A549 (cell line): ENCODE measurements at regions not wholly inside any gene's neighbourhood (a gene's known extent, or its start where the extent isn't known, plus 50 kb on each side); places are given as distances from the start of the nearest gene placed in this dataset.

Experiments used
- CTCF ChIP-seq: fragments of >200 bp; sonication (Bioruptor Twin); formaldehyde crosslinking; IDR thresholded peaks from 3 replicates; pipeline ENCODE4 v1.5.1; 2016
- FOSB ChIP-seq: fragments of 250-450 bp; sonication (Bioruptor Pico); IDR thresholded peaks from 2 replicates; pipeline ENCODE4 v1.5.0; 2020; ENCODE audit warnings: mild to moderate bottlenecking, moderate library complexity
- HOXA7 ChIP-seq: fragments of 250-450 bp; sonication (Bioruptor Pico); IDR thresholded peaks from 2 replicates; pipeline ENCODE4 v1.5.0; 2020; ENCODE audit warnings: mild to moderate bottlenecking, moderate library complexity
- JUN ChIP-seq, 2 experiments: fragments of >200 bp; sonication (Bioruptor Twin); formaldehyde crosslinking; IDR thresholded peaks; 2 replicates in 1 of 2; 3 replicates in 1 of 2; pipeline ENCODE4 v1.6.1; 2016 to 2017
- JUNB ChIP-seq: fragments of >200 bp; sonication (Bioruptor Twin); formaldehyde crosslinking; IDR thresholded peaks from 2 replicates; pipeline ENCODE4 v1.6.1; 2016
- MYC ChIP-seq: IDR thresholded peaks from 2 replicates; pipeline ENCODE4 v1.6.1; 2012; ENCODE audit warnings: mild to moderate bottlenecking, inconsistent platforms, low read length, improper control_type of control experiment, borderline replicate concordance
- PBX3 ChIP-seq: IDR thresholded peaks from 2 replicates; pipeline ENCODE4 v1.6.1; 2012
- POLR2A ChIP-seq: IDR thresholded peaks from 2 replicates; pipeline ENCODE4 v1.6.1; 2012; ENCODE audit warnings: mild to moderate bottlenecking, low read length
- RAD21 ChIP-seq, 2 experiments: fragments of >200 bp in 1 of 2; sonication (Bioruptor Twin) in 1 of 2; formaldehyde crosslinking in 1 of 2; IDR thresholded peaks in 1 of 2; conservative IDR thresholded peaks in 1 of 2; 2 replicates in 1 of 2; 3 replicates in 1 of 2; pipeline ENCODE4 v1.6.1; 2012 to 2018; ENCODE audit warnings: inconsistent platforms in 1 of 2
- RARB ChIP-seq: fragments of 250-450 bp; sonication (Bioruptor Pico); IDR thresholded peaks from 2 replicates; pipeline ENCODE4 v1.8.0; 2021; ENCODE audit warnings: mild to moderate bottlenecking, moderate library complexity
- REST ChIP-seq: fragments of 200-600 bp; sonication (generic); IDR thresholded peaks from 2 replicates; pipeline ENCODE4 v1.6.1; 2016; ENCODE audit warnings: antibody characterized with exemption, mild to moderate bottlenecking, moderate library complexity

GRCh38 chr6:140956571-140957369 is 1176.0 kb upstream of the GJE1 start:
- TF ChIP-seq RARB (CRISPR knock-in tag) (no peak), CTCF (no peak), POLR2A (no peak), HOXA7 (CRISPR knock-in tag) (no peak), REST (no peak), RAD21 (conservative IDR thresholded peaks at IDR 0.05 in 1 of 2, IDR thresholded peaks at IDR 0.05 in 1 of 2) (no peak), JUNB (no peak), MYC (no peak), JUN (IDR thresholded peaks at IDR 0.05) (no peak), FOSB (CRISPR knock-in tag) (no peak), PBX3 (no peak)
